OCI-LY7 (cell line): ENCODE measurements at regions not wholly inside any gene's neighbourhood (a gene's known extent, or its start where the extent isn't known, plus 50 kb on each side); places are given as distances from the start of the nearest gene placed in this dataset.

Experiments used
- CTCF ChIP-seq: fragments of 200-600 bp; sonication (generic); conservative IDR thresholded peaks from 2 replicates; pipeline ENCODE4 v1.5.1; 2014; ENCODE audit warnings: mild to moderate bottlenecking, antibody characterized with exemption, low read length, moderate library complexity, mixed read lengths
- EZH2phosphoT487 ChIP-seq: fragments of 200-600 bp; sonication (generic); IDR thresholded peaks from 2 replicates; pipeline ENCODE4 v1.6.1; 2018; ENCODE audit warnings: low read depth, borderline replicate concordance, mild to moderate bottlenecking, mixed run types, antibody characterized with exemption, low read length, moderate library complexity, mixed read lengths

- no peak for TF ChIP-seq CTCF
- no peak for TF ChIP-seq EZH2phosphoT487
These were observed 1152.0 kb downstream of the HACE1 start for GRCh38 chr6:103707596-103708325.
